ENCODE measurements at regions not wholly inside any gene's neighbourhood (a gene's known extent, or its start where the extent isn't known, plus 50 kb on each side); places are given as distances from the start of the nearest gene placed in this dataset.

- peak; percentile 18 for DNase-seq (ENCODE audit: low read depth)
Measured at GRCh38 chr21:24895885-24896734, 711.2 kb downstream of the MRPL39 start.

GRCh38 chr21:24894324-24894723 is 713.0 kb downstream of the MRPL39 start:
- no peak for DNase-seq (ENCODE audit: low read depth)

- no peak for DNase-seq (ENCODE audit: low read depth)
Measured at GRCh38 chr21:24890021-24890420, 717.3 kb downstream of the MRPL39 start.

- no peak for DNase-seq (ENCODE audit: low read depth)
Measured at GRCh38 chr21:24881506-24881905, 725.8 kb downstream of the MRPL39 start.

DNA sequence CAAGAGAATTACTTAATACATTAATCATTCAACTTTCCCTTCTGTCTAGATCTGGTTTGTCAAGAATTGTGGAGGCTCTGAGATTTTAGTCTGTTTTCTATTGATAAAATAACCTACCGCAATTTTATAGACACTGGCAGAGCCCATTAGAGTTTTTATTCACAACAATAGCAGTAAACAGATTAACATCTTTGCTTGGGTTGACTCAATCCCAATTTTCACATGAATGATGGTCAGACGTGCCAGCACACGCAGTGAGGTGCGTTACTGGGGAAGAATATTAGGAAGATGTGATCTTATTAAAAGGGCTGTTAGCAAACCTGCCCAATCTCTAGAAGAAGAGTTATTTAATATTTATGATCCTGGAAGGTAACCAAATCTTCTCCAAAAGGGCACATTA is 736.6 kb downstream of the MRPL39 start:
- no peak for DNase-seq (ENCODE audit: low read depth)

- no peak for DNase-seq (ENCODE audit: low read depth)
Measured at GRCh38 chr21:24869862-24870261, 737.4 kb downstream of the MRPL39 start.

DNA sequence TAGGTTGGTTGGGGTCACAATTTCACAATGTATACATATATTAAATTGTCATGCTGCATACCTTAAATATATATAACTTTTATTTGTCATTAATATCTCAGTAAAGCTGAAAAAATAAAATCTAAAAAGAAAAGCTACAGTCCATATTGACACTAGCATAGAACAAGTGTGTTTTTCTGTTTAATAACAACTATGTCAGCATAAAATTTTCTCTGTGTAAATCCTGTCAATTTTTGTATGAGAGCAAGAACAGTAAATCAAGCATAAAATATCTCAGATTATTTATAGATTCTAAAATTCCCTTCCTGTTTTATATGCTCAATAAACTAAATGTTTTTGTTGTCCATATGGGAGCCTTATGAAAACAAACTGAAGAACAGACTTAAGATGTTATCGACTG is 739.2 kb downstream of the MRPL39 start:
- no peak for DNase-seq (ENCODE audit: low read depth)

DNA sequence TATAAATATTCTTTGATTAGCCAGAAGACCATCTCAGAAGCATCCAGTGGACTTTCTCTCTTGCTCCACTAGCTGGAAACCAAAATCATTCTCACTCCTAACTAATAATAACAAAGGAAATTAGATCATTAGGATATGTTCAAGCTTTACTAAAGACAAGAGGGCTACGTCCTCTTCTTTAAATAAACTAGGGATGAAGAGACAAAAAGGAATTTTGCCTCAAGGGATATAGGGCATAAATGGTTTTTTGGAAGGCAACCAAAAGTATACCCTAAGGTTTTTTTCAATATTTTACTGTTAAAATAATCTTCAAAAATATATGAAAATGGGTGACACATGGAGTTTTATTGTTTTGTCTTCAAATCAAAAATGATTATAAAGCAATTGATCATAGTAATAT is 745.8 kb downstream of the MRPL39 start:
- DNase-seq (ENCODE audit: low read depth), result no peak

- no peak for DNase-seq (ENCODE audit: low read depth)
Measured at GRCh38 chr21:24856326-24856725, 751.0 kb downstream of the MRPL39 start.

- no peak for DNase-seq (ENCODE audit: low read depth)
Measured at GRCh38 chr21:24852610-24853195, 754.6 kb downstream of the MRPL39 start.

- DNase-seq (ENCODE audit: low read depth), result no peak
Measured at GRCh38 chr21:24850121-24850520, 757.2 kb downstream of the MRPL39 start.

DNA sequence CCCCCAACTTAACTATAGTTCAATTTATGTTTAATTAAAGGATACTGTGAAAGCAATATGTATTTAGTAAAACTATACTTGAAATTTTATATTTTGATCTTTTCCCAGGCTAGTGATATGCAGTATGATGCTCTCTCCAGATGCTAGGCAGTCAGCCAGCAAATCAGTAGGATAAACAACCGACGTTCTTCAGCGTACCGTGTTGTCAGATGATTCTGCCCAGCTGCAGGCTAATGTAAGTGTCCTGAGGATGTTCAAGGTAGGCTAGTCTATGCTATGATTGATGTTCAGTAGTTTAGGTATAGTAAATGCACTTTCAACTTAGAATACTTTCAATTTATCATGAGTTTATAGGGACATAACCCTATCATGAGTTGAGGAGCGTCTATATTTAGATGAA is 762.6 kb downstream of the MRPL39 start:
- DNase-seq (ENCODE audit: low read depth), result no peak

GRCh38 chr21:24840287-24840686 is 767.0 kb downstream of the MRPL39 start:
- no peak for DNase-seq (ENCODE audit: low read depth)

- no peak for DNase-seq (ENCODE audit: low read depth)
Measured at GRCh38 chr21:24832961-24833360, 774.3 kb downstream of the MRPL39 start.

DNA sequence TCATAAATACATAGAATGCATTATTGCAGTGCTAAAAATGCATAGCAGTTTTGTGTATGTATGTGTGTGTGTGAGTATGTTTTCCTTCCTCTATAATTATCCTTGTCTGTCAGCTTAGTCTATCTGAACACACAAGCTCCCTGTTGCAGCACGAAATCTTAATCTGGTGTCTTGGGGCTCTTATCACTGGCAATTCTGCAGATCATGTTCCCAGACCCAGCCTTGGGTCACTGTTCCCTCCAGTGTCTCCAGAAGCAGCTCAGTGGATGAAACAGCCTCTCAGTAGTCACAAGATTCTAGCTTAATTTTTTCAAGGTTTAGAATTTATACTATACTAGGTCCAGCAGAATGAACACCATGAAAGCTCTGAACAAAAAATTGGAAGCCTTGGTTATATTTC is 777.9 kb downstream of the MRPL39 start:
- no peak for DNase-seq (ENCODE audit: low read depth)

DNA sequence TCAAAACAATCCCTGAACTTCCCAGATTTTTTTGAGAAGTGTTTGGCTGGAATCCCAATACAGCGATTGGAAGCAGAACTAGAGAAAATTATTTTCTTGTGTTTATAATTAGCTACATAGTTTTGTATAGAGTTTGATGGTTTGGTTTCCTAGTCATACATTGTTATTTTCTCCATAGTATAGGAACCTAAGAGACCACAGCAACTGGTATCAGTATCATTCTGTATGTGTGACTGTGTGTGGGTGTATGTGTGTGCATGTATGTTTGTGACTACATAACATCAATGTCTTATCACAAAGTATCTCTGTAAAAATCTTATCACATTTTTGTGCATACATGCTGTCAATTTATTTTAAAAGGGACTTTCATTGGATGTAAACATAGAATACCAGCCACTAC is 780.5 kb downstream of the MRPL39 start:
- no peak for DNase-seq (ENCODE audit: low read depth)

GRCh38 chr21:24825348-24825747 is 781.9 kb downstream of the MRPL39 start:
- no peak for DNase-seq (ENCODE audit: low read depth)

GRCh38 chr21:24824209-24824608 is 783.1 kb downstream of the MRPL39 start:
- DNase-seq (ENCODE audit: low read depth), result no peak

DNA sequence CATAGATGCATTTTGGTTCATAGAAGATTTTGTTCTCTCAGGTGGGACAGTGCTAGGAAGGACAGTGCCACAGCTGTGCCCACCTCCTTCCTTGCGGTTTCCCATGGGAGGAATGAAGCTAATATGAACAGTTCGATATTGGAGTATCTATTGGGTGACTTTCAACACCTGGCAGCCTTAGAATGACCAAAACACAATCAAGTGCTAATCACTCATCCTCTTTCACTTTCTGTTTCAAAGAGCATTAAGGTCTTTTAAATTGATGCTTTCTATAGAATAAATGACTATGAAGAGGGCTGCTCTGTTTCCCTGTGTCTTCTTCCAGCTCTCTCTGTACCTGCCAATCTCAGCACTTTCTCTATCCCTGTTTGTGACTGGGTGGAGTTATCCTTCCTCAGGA is 784.0 kb downstream of the MRPL39 start:
- DNase-seq (ENCODE audit: low read depth), result no peak

DNA sequence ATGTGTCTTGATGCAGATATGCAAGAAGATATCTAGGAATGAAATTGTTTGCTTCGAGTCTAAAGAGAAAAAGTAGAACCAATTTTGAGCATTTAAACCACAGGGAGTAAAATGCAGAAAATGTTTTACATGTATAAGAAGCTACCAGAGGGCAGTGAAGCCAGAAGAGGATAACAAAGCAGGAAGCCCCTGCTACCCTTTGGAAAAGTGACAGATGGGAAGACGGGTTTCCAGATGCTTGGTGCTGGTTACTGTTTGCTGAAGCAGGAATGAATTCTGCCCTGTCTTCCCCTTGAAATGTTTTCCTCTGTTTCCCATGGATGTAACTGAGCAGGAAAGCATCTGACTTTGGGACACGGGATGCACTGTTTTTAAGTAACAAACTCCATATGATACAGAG is 822.2 kb downstream of the MRPL39 start:
- DNase-seq (ENCODE audit: low read depth), result no peak

DNA sequence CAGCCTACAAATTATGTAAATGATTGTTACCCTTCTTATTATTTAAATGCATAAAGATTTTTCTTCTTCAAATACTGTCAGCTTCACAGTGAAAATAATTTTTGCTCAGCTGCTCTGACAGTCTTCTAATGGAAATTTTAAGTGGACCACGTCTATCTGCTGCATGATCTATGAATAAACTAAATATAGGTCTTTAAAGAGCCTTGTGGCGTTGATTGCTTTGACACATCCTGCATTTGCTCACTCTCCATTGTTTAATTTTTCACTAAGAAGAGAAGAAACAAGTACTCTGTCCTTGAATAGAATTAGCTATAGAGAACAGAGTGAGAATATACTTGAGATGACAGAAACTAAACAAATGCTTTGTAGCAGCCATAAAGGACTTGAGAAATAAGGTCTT is 826.1 kb downstream of the MRPL39 start:
- no peak for DNase-seq (ENCODE audit: low read depth)

DNA sequence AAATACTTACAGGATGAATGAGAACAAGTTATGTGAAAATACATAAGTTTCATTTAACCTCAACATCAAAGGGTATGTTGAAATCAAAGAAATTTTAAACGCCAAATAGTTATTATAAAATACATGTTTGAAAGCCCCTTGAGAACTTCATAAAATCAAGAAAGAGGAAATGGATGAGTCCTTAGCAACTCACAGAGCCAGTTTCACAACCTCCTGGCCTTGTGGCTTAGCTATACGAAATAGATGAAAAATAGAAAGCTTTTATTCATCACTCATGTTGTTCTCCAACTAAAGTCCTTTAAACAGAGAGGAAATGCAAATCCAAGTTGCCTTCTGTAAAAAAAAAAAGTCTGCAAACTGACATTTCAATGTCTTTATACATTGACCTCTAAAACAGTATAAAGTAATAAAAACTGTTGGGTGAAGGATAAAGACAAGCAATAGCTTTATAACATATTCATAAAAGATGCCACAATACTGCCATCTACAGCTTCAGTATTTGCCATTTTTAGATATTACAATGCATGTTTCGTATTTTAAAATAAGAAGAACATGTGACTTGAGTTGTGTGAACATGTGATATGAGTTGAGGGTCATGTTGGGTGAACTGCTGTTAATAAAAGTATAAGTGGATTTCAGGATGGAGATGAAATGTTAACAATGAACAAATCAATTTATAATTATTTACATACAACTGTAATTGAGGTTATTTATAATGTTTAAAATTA is 847.8 kb downstream of the MRPL39 start:
- no peak for DNase-seq (ENCODE audit: low read depth)

GRCh38 chr21:24738063-24738462 is 869.2 kb downstream of the MRPL39 start:
- no peak for DNase-seq (ENCODE audit: low read depth)
